Astrocyte (in vitro differentiated cells and primary cell): ENCODE measurements at regions not wholly inside any gene's neighbourhood (a gene's known extent, or its start where the extent isn't known, plus 50 kb on each side); places are given as distances from the start of the nearest gene placed in this dataset.

Source experiments
- EZH2 ChIP-seq: IDR thresholded peaks from 2 replicates; pipeline ENCODE4 v1.6.1; 2012; ENCODE audit warnings: mild to moderate bottlenecking, low read length, inconsistent platforms; ENCODE audit not compliant: insufficient read depth
- TF ChIP-seq, protein P1 (sequence below): IDR thresholded peaks from 2 replicates; pipeline ENCODE4 v1.5.1; 2011; ENCODE audit warnings: low read depth, mild to moderate bottlenecking, inconsistent platforms, low read length, moderate library complexity; ENCODE audit not compliant: insufficient read depth

DNA sequence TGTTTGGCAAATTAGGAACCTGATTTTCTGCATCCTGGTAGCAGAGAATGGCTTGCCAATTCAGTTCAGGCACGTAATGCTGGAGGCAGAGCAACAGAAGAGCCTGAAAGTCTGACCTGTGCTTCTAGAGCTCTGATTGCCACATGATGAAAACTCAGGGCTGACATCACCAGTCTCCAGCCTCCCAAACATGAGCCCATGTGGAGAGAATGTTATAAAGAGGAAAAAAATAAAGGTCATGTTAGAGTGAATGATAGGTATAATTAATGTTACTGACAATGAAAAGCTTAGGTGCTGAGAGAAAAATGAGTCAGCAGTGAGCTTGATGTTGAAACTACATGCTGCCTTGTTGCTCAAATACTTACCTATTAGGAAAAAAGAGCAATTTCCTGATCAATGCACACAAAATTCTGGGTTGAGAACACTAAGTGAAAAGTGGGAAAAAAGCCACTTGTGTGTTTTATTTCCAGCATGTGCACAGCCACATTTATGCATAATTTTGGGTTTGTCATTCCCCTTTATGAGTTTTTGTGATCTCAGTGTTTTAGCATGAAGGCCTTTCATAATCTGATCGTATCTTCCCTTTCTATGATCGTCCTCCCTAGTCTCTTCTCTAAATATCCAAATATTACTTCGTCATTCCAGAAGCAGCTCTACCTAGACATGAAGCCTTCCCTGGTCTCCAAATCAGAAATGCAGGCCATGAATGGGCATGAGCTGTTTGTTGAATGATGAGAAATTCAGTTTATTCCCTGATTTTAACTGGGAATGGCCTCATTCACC, 113.3 kb upstream of the CPEB2 start:
- TF ChIP-seq, protein P1, sequence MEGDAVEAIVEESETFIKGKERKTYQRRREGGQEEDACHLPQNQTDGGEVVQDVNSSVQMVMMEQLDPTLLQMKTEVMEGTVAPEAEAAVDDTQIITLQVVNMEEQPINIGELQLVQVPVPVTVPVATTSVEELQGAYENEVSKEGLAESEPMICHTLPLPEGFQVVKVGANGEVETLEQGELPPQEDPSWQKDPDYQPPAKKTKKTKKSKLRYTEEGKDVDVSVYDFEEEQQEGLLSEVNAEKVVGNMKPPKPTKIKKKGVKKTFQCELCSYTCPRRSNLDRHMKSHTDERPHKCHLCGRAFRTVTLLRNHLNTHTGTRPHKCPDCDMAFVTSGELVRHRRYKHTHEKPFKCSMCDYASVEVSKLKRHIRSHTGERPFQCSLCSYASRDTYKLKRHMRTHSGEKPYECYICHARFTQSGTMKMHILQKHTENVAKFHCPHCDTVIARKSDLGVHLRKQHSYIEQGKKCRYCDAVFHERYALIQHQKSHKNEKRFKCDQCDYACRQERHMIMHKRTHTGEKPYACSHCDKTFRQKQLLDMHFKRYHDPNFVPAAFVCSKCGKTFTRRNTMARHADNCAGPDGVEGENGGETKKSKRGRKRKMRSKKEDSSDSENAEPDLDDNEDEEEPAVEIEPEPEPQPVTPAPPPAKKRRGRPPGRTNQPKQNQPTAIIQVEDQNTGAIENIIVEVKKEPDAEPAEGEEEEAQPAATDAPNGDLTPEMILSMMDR, result no peak
- TF ChIP-seq EZH2, result no peak
